ENCODE measurements at regions not wholly inside any gene's neighbourhood (a gene's known extent, or its start where the extent isn't known, plus 50 kb on each side); places are given as distances from the start of the nearest gene placed in this dataset.

DNA sequence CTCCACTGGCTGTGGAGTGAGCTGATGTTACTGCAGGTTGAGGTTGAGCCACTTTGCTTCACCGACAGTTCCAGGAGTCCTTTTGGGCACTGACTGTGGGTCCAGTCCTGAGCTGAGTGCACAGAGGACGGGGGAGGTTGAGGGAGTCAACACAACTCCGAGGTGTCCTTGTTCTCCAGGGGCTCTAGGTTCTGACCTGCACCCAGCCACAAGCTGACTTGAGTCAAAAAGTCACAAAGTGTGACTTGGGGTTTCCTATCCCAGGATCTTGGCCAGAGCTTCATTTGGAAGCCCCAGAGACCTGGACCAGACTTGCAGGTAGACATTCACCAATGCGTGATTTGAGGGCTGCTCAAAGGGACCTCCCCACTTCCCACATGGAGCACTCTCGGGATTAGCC is 95.0 kb downstream of the FAM43A start:
- no peaks in the 10 kb centered on the region for H3K36me3 ChIP-seq
- TF ChIP-seq, protein P1, sequence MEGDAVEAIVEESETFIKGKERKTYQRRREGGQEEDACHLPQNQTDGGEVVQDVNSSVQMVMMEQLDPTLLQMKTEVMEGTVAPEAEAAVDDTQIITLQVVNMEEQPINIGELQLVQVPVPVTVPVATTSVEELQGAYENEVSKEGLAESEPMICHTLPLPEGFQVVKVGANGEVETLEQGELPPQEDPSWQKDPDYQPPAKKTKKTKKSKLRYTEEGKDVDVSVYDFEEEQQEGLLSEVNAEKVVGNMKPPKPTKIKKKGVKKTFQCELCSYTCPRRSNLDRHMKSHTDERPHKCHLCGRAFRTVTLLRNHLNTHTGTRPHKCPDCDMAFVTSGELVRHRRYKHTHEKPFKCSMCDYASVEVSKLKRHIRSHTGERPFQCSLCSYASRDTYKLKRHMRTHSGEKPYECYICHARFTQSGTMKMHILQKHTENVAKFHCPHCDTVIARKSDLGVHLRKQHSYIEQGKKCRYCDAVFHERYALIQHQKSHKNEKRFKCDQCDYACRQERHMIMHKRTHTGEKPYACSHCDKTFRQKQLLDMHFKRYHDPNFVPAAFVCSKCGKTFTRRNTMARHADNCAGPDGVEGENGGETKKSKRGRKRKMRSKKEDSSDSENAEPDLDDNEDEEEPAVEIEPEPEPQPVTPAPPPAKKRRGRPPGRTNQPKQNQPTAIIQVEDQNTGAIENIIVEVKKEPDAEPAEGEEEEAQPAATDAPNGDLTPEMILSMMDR (IDR thresholded peaks at IDR 0.05; ENCODE audit: low read depth, low read length): no peak
- no peak for DNase-seq
- no peak overlapping the region for H3K27ac ChIP-seq
- H3K27me3 ChIP-seq (ENCODE audit: insufficient read depth, low read depth, severe bottlenecking): no peaks in the 10 kb centered on the region
- H3K4me3 ChIP-seq (ENCODE audit: low read depth, low read length): no peak overlapping the region
- H3K9me3 ChIP-seq (ENCODE audit: severe bottlenecking): no peaks in the 10 kb centered on the region

DNA sequence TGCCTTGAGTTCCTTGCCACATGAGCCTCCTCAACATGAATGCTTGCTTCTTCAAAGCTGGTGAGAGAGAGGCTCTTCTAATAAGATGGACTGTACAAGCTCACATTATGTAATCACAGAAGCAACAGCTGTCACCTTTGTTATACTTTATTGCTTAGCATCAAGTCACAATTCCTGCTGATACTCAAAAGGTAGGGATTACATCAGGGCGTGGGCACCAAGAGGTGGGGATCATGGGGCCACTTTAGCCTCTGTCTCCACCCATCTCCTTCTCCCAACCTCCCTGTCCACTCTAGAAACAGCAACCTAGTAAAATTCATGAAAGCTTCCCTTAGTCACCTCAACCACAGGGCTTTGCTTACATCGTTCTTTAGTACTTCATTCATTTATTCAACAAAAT is 95.9 kb downstream of the FAM43A start:
- H3K27me3 ChIP-seq (ENCODE audit: insufficient read depth, low read depth, severe bottlenecking): no peaks in the 10 kb centered on the region
- H3K4me3 ChIP-seq (ENCODE audit: low read depth, low read length): no peak overlapping the region
- no peak for DNase-seq
- H3K36me3 ChIP-seq: no peaks in the 10 kb centered on the region
- no peak overlapping the region for H3K27ac ChIP-seq
- no peaks in the 10 kb centered on the region for H3K9me3 ChIP-seq (ENCODE audit: severe bottlenecking)
- TF ChIP-seq, protein P1 (IDR thresholded peaks at IDR 0.05; ENCODE audit: low read depth, low read length): no peak

DNA sequence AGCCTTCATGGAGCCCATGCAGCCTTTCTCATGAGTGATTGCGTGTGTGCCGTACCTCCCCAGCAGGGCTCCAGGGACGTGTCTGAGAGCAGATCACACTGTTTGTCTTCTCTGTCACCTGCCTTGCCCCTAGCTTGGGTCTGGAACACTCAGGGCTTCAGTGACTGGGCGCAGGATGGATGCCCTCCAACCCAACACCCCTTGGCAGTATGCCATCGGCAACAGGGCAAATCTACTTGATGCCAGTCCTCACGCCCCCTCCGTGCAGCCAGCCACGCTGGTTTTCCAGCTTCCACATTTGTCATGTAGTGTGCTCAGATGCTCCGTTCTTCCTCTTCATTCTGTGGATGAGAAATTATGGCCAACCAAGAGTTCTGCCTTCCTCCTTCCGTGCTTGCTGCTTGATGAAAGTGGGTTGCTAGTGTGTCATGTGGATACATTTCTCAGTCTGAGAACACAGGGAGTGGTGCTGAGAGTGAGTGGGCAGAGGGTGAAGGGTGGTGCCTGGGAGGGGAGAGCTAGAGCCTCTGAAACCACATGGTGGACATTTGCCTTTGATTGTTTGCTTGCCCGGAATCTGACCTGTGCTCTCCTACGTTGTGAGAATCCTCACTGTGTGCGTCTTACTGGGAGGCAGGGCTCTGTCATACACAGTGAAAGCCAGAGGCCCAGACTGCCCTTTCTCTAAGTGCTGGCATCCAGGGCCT is 97.2 kb downstream of the FAM43A start:
- Histone ChIP-seq H3K27ac (no peak overlapping the region), H3K9me3 (ENCODE audit: severe bottlenecking) (no peaks in the 10 kb centered on the region), H3K36me3 (no peaks in the 10 kb centered on the region), H3K4me3 (ENCODE audit: low read depth, low read length) (no peak overlapping the region), H3K27me3 (ENCODE audit: insufficient read depth, low read depth, severe bottlenecking) (no peaks in the 10 kb centered on the region)
- TF ChIP-seq, protein P1 (IDR thresholded peaks at IDR 0.05; ENCODE audit: low read depth, low read length): no peak
- DNase-seq: no peak

DNA sequence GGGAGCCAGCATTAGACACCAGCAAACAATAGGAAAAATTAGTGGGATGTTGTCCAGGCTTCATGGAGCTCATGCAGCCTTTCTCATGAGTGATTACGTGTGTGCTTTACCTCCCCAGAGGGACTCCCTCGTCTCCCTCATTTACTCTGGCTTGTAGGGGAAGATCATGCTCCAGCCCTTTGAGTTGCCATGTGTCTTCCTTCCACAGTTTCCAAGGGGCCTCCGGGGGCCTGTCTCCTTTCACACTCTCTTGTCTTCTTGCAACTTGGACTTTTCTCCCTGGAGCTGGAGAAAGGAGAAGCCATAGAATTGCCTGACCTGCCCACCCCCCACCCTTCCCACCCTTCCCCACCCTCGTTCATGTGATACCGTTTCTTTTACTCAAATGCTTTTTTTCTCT is 98.7 kb downstream of the FAM43A start:
- Histone ChIP-seq H3K27me3 (ENCODE audit: insufficient read depth, low read depth, severe bottlenecking) (no peaks in the 10 kb centered on the region), H3K9me3 (ENCODE audit: severe bottlenecking) (no peaks in the 10 kb centered on the region), H3K27ac (no peak overlapping the region), H3K36me3 (no peaks in the 10 kb centered on the region), H3K4me3 (ENCODE audit: low read depth, low read length) (no peak overlapping the region)
- TF ChIP-seq, protein P1 (IDR thresholded peaks at IDR 0.05; ENCODE audit: low read depth, low read length): no peak
- no peak for DNase-seq

DNA sequence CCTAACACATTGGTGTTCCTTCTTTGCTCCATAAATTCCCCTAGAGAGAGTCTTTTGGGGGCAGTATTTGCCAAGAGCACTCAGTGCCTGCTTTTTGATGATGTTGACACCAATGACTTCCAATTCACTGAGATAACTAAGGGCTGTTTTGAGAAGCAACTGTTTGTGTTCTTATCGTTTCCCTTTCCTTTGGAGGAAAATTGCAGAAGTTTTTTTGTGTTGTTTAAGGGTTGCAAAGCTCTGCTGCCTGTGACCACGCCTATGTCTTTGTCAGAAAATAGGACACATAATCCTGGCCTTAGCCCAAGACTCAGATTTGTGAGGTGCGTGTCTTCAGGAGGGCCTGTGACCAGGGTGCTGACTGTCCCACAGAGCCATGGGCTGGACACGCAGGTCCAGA is 99.6 kb downstream of the FAM43A start:
- no peak for DNase-seq
- TF ChIP-seq, protein P1 (IDR thresholded peaks at IDR 0.05; ENCODE audit: low read depth, low read length): no peak
- no peaks in the 10 kb centered on the region for H3K36me3 ChIP-seq
- no peaks in the 10 kb centered on the region for H3K9me3 ChIP-seq (ENCODE audit: severe bottlenecking)
- no peak overlapping the region for H3K4me3 ChIP-seq (ENCODE audit: low read depth, low read length)
- no peak overlapping the region for H3K27ac ChIP-seq
- H3K27me3 ChIP-seq (ENCODE audit: insufficient read depth, low read depth, severe bottlenecking): no peaks in the 10 kb centered on the region

DNA sequence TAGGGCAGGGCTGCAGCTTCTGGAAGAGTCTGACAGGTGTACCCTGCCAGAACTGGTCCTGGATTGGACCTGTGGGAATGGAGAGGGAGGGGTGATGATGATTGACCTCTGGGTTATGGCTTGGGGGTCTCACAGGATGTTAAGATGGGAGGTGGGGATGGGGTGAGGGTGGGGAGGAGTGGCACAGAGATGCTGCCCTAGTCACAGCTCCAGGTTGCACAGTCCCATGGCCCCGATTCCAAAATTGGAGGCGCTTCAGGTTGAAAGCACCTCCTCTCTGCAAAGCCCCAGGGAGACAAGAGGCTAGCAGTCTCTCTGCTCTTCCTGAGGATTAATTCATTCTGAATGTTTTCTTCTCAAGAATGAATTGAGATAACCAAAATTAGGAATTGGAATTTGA is 101.4 kb downstream of the FAM43A start:
- Histone ChIP-seq H3K4me3 (ENCODE audit: low read depth, low read length) (no peak overlapping the region), H3K27me3 (ENCODE audit: insufficient read depth, low read depth, severe bottlenecking) (no peaks in the 10 kb centered on the region), H3K9me3 (ENCODE audit: severe bottlenecking) (no peaks in the 10 kb centered on the region), H3K27ac (no peak overlapping the region), H3K36me3 (no peaks in the 10 kb centered on the region)
- TF ChIP-seq, protein P1 (IDR thresholded peaks at IDR 0.05; ENCODE audit: low read depth, low read length): no peak
- DNase-seq: no peak

Measured in WERI-Rb-1 (cell line).